ENCODE measurements at regions not wholly inside any gene's neighbourhood (a gene's known extent, or its start where the extent isn't known, plus 50 kb on each side); places are given as distances from the start of the nearest gene placed in this dataset.

GRCh38 chr13:65168026-65168425, 2062.1 kb downstream of the PCDH9 start:
- ChIA-PET RAD21 (ENCODE audit: low non-redundant PET in 1 of 2, low total read pairs in 2 of 2, uncharacterized antibody in 2 of 2, unreplicated experiment in 2 of 2) (no interaction called here), CTCF (no interaction called here), POLR2A (no interaction called here)
- no peaks in the 10 kb centered on the region for H3K27me3 ChIP-seq (ENCODE audit: insufficient read depth, low read length)
- no peaks in the 10 kb centered on the region for H3K9me2 ChIP-seq (ENCODE audit: insufficient read depth)
- H4K20me1 ChIP-seq (ENCODE audit: insufficient read depth), result no peaks in the 10 kb centered on the region
- H3K9me3 ChIP-seq (ENCODE audit: control insufficient read depth in 1 of 2, insufficient read depth in 1 of 2, low read depth in 1 of 2, low read length in 2 of 2), result no peaks in the 10 kb centered on the region
- no peaks in the 10 kb centered on the region for H3K79me2 ChIP-seq (ENCODE audit: insufficient read depth, low read length)
- H3K4me1 ChIP-seq (ENCODE audit: control insufficient read depth in 1 of 2, insufficient read depth in 2 of 2, low read length in 2 of 2), result no peaks in the 10 kb centered on the region
- H3K4me3 ChIP-seq (replicated peaks in 1 of 2; ENCODE audit: low read depth in 1 of 2, low read length in 2 of 2), result no peak overlapping the region
- intact Hi-C loops (cut with micrococcal nuclease), result no loop called here
- DNase-seq (ENCODE audit: low read depth, low spot score) (no peak), ATAC-seq (no peak)
- no peak overlapping the region for H3K9ac ChIP-seq (ENCODE audit: low read length)
- no peaks in the 10 kb centered on the region for H3K36me3 ChIP-seq (ENCODE audit: control insufficient read depth in 1 of 2, insufficient read depth in 2 of 2, low read length in 2 of 2)
- H3K4me2 ChIP-seq (ENCODE audit: low read length), result no peak overlapping the region
- no TSS peak for BruUV-seq (replicated peaks)
- H3K27ac ChIP-seq (ENCODE audit: low read depth, low read length), result no peak overlapping the region
- no peak for TF ChIP-seq CBX3 (IDR thresholded peaks at IDR 0.05; ENCODE audit: low read depth)
- TF ChIP-seq SRF (IDR thresholded peaks at IDR 0.05; ENCODE audit: low read depth), result no peak
- TF ChIP-seq MAX (IDR thresholded peaks at IDR 0.05), result no peak
- TF ChIP-seq ATF3 (IDR thresholded peaks at IDR 0.05), result no peak
- no peak for TF ChIP-seq CTCF (IDR thresholded peaks at IDR 0.05 in 2 of 3, conservative IDR thresholded peaks at IDR 0.05 in 1 of 3; ENCODE audit: borderline replicate concordance in 1 of 3, insufficient read depth in 1 of 3, low read depth in 2 of 3, low read length in 2 of 3)
- TF ChIP-seq EGR1 (IDR thresholded peaks at IDR 0.05; ENCODE audit: low read depth), result no peak
- TF ChIP-seq ZBTB33 (IDR thresholded peaks at IDR 0.05; ENCODE audit: extremely low read depth, insufficient replicate concordance, low read length), result no peak
- TF ChIP-seq EZH2 (IDR thresholded peaks at IDR 0.05), result no peak
- no peak for TF ChIP-seq EZH2phosphoT487 (IDR thresholded peaks at IDR 0.05; ENCODE audit: borderline replicate concordance)
- no peak for TF ChIP-seq REST (IDR thresholded peaks at IDR 0.05; ENCODE audit: low read depth)
- TF ChIP-seq POLR2A (IDR thresholded peaks at IDR 0.05; ENCODE audit: borderline replicate concordance, extremely low read depth, insufficient read depth, insufficient read length), result no peak
- TF ChIP-seq TCF7L2 (IDR thresholded peaks at IDR 0.05; ENCODE audit: borderline replicate concordance, extremely low read depth, insufficient read depth, insufficient read length), result no peak
- TF ChIP-seq ELF1 (IDR thresholded peaks at IDR 0.05; ENCODE audit: borderline replicate concordance, low read depth), result no peak
- TF ChIP-seq FOSL1 (IDR thresholded peaks at IDR 0.05; ENCODE audit: low read depth), result no peak
- no peak for TF ChIP-seq ZFX (IDR thresholded peaks at IDR 0.05)
- TF ChIP-seq RAD21 (IDR thresholded peaks at IDR 0.05; ENCODE audit: low read depth), result no peak
- TF ChIP-seq SIN3A (IDR thresholded peaks at IDR 0.05; ENCODE audit: low read depth), result no peak
- no peak for TF ChIP-seq ZNF274 (IDR thresholded peaks at IDR 0.05; ENCODE audit: low read depth, low read length)
- no peak overlapping the region for H2AFZ ChIP-seq (ENCODE audit: low read depth, low read length, poor library complexity, severe bottlenecking)

Measured in HCT116 (cell line).